Fibroblast of pulmonary artery (primary cell): ENCODE measurements at regions not wholly inside any gene's neighbourhood (a gene's known extent, or its start where the extent isn't known, plus 50 kb on each side); places are given as distances from the start of the nearest gene placed in this dataset.

Experiments
- DNase-seq: peaks from one replicate; pipeline ENCODE4 v3.0.0-alpha.2; 2010; ENCODE audit warnings: low read depth
- H3K4me3 ChIP-seq: replicated peaks from 2 replicates; pipeline ENCODE4 v1.5.1; 2011; ENCODE audit warnings: low read depth, mild to moderate bottlenecking, control low read depth, low read length, moderate library complexity
- TF ChIP-seq, protein P1 (sequence below): IDR thresholded peaks from 2 replicates; pipeline ENCODE4 v1.5.1; 2011; ENCODE audit warnings: mild to moderate bottlenecking, control low read depth, low read length, inconsistent platforms; ENCODE audit errors: missing control alignments

DNA sequence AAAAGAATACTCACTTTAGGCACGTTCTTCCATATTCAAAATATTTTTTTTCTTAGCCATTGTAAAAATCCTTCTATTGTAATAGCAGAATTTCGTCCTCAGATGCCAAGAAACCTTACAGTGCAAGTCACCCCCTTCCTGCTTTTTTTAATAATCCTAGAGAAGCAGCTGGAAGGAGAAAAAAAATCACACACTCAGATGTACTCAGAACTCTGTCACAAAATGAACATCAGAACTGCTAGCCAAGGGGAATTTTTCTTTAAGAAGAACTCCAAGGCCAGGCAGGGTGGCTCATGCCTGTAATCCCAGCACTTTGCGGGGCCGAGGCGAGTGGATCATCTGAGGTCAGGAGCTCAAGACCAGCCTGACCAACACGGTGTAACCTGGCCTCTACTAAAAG lies 127.3 kb upstream of the SPATS2L start:
- no peak overlapping the region for H3K4me3 ChIP-seq
- no peak for DNase-seq
- TF ChIP-seq, protein P1, sequence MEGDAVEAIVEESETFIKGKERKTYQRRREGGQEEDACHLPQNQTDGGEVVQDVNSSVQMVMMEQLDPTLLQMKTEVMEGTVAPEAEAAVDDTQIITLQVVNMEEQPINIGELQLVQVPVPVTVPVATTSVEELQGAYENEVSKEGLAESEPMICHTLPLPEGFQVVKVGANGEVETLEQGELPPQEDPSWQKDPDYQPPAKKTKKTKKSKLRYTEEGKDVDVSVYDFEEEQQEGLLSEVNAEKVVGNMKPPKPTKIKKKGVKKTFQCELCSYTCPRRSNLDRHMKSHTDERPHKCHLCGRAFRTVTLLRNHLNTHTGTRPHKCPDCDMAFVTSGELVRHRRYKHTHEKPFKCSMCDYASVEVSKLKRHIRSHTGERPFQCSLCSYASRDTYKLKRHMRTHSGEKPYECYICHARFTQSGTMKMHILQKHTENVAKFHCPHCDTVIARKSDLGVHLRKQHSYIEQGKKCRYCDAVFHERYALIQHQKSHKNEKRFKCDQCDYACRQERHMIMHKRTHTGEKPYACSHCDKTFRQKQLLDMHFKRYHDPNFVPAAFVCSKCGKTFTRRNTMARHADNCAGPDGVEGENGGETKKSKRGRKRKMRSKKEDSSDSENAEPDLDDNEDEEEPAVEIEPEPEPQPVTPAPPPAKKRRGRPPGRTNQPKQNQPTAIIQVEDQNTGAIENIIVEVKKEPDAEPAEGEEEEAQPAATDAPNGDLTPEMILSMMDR, result no peak

DNA sequence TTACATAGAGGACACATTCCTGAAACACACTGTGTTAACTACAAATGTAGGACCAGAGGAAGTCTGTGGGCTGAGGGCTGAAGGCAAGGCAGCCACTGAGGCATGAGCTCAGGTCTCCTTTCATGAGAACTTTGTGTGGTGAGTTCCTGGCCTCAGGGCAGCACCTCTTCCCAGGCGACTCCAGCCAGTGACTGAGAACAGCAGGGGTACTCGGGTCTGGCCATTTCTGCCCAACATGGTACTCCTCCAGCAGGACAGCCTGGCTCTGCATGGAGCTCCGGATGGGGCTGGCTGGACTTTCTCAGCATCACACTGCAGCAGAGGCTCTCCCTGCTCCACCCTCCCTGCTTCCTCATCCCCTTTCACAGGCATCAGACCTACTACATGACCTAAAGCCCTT lies 125.5 kb upstream of the SPATS2L start:
- TF ChIP-seq, protein P1, result no peak
- no peak overlapping the region for H3K4me3 ChIP-seq
- DNase-seq, result no peak

DNA sequence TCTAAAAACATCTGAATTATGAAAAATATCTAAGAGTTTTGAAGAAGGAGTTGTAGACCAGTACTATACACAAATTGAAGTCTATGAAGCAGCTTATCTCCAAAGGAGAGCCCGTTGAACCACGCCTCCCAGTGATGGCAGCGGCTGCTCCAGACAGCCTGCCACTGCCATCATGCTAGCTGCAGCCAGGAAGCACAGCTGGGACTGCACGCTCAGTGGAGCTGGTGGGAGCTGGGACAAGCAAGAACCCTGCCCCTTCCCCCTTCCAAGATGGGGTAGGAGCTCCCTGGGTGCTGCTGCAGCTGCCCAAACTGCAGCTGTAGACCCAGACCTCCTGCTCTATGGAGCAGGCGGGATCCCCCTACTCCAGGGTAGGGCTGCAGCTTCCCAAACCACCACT lies 124.7 kb upstream of the SPATS2L start:
- DNase-seq, result no peak
- H3K4me3 ChIP-seq, result no peak overlapping the region
- TF ChIP-seq, protein P1, result no peak

DNA sequence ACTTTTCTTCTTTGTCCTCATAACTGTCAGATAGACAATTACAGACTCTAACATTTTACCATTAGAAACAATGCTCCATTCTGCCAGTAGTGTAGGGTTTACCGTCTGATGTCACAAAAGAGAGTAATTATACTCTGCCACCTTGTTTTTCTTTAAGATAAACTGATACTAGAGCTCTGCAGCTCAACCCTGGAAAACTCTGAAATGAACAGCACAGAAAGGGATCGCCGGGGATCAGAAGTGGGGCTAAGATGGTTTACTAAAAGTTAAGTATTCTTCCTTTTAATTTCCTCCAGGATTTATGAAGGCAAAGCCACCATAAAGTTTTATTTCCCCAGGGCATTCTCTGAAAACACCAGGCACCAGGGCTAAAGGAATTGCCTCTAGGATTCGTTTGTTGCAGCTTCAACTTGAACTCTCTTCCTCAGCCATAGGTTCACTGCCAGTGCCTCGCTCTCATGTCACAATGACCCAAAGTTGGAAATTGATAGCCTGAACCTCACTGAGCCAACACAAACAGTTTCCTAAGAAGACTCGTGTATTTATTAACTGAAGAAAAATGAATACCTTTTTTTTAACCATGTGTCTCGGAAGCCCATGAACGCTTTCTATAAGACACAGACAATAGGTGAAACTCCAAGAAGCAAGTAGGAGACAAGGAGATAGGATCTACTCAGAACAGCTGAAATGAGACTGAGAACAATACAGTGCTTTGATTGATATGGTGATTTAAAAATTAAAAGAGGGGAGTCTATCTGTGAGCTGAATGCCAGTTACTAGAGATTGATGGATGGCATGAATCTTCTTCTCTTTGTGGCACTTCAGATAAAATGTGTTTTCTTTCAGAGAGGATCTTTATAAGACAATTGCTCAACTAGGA lies 121.5 kb upstream of the SPATS2L start:
- no peak overlapping the region for H3K4me3 ChIP-seq
- DNase-seq, result no peak
- TF ChIP-seq, protein P1, result no peak

DNA sequence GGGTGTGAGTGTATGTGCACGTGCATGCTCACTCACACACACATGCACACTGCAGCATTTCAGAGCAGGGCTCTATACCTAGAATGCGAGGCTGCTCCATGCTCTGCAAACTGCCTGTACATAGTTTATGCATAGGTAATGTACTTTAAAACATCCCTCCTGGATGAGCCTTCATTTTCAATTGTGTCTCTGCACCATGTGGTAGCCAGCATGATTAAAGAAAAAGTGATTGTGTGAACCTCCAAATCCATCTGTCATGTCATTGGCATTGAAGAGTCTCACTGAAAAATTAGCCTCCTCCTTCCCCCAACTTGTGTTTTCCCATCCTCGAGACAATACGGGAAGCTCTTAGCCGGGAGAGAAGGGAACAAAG lies 120.9 kb upstream of the SPATS2L start:
- no peak overlapping the region for H3K4me3 ChIP-seq
- DNase-seq, result no peak
- TF ChIP-seq, protein P1, result no peak

DNA sequence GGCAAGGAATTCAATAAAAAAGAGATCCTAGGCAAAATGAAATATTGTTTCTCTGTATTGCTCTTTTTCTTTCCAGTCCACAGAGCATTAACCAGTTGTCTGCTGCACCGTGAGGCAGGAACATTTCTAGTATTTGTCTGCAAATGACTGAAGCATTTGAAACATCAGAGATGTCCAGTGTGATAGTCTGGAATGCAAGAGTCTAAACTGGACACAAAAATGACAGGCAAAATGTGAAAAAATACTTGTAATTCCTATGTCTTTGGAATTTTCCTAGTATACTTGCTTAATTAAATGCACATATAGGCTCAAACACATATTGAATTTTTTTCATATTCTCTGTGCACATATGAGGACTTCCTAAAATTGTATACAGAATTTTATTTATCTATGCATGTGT lies 120.5 kb upstream of the SPATS2L start:
- TF ChIP-seq, protein P1, result no peak
- H3K4me3 ChIP-seq, result no peak overlapping the region
- DNase-seq, result no peak

DNA sequence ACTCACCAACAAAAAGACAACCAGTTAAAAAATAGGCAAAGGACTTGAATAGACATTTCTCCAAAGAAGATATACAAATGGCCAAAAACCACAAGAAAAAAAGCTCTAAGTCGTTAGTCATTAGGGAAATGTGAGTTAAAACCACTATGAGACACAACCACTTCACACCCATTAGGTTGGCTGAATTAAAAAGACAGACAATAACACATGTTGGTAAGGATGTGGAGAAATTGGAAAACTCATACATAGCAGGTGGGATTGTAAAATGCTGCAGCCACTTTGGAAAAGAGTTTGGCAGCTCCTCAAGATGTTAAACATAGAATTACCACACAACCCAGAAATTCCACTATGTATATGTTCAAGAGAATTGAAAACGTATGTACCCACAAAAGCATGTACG lies 117.6 kb upstream of the SPATS2L start:
- TF ChIP-seq, protein P1, result no peak
- DNase-seq, result no peak
- no peak overlapping the region for H3K4me3 ChIP-seq
